H1 (cell line): ENCODE measurements at regions not wholly inside any gene's neighbourhood (a gene's known extent, or its start where the extent isn't known, plus 50 kb on each side); places are given as distances from the start of the nearest gene placed in this dataset.

Experiments used
- CTCF ChIA-PET: fragments of 300-600 bp; sonication (Branson Sonifier 250); formaldehyde crosslinking; loops from one replicate; lab custom pipeline; 2021; ENCODE audit not compliant: partially characterized antibody; lab: Charles Lee
- POLR2A ChIA-PET: fragments of 300-600 bp; sonication (Branson Sonifier 250); formaldehyde crosslinking; loops from one replicate; lab custom pipeline; 2021; ENCODE audit warnings: inconsistent platforms; ENCODE audit not compliant: partially characterized antibody; lab: Charles Lee
- DNase-seq, 2 experiments: peaks; one replicate each; pipeline versions ENCODE4 v3.0.0 to v3.0.0-alpha.2; 2010 to 2022; ENCODE audit warnings: low spot score in 2 of 2, low read depth in 1 of 2, mixed read lengths in 1 of 2
- FAIRE-seq: peaks from 2 replicates; lab custom pipeline; 2011; peaks lifted over from hg19 to GRCh38; lab: Jason Lieb, UNC
- H2AFZ ChIP-seq: 2 replicates; pipeline ENCODE4 v1.8.1; 2012; ENCODE audit warnings: low read length, inconsistent platforms
- H2AK5ac ChIP-seq: 2 replicates; pipeline ENCODE4 v1.6.1; 2013; ENCODE audit warnings: low read depth, low read length
- H2BK120ac ChIP-seq: replicated peaks from 2 replicates; pipeline ENCODE3; 2013; ENCODE audit warnings: low read depth, low read length, inconsistent platforms
- H2BK12ac ChIP-seq: 2 replicates; pipeline ENCODE4 v1.6.1; 2013; ENCODE audit warnings: low read depth, low read length
- H2BK15ac ChIP-seq: 2 replicates; pipeline ENCODE4 v1.6.1; 2013; ENCODE audit warnings: low read length
- H2BK20ac ChIP-seq: 2 replicates; pipeline ENCODE4 v1.6.1; 2013; ENCODE audit warnings: low read length
- H2BK5ac ChIP-seq: 2 replicates; pipeline ENCODE4 v1.6.1; 2013; ENCODE audit warnings: low read depth, low read length
- H3K14ac ChIP-seq: 2 replicates; pipeline ENCODE4 v1.6.1; 2013; ENCODE audit warnings: inconsistent platforms; ENCODE audit not compliant: insufficient read length
- H3K18ac ChIP-seq: 2 replicates; pipeline ENCODE4 v1.6.1; 2013; ENCODE audit warnings: low read length; ENCODE audit errors: extremely low read depth
- H3K23ac ChIP-seq: 2 replicates; pipeline ENCODE4 v1.6.1; 2013; ENCODE audit warnings: inconsistent platforms; ENCODE audit not compliant: insufficient read length
- H3K23me2 ChIP-seq: 2 replicates; pipeline ENCODE4 v1.6.1; 2013; ENCODE audit warnings: low read depth, low read length
- H3K27ac ChIP-seq: 2 replicates; pipeline ENCODE4 v1.6.1; 2011; ENCODE audit warnings: low read depth, low read length, inconsistent platforms
- H3K27me3 ChIP-seq, 4 experiments: replicated peaks in 1 of 4; 1 replicate in 1 of 4; 2 replicates in 3 of 4; pipeline versions ENCODE4 v1.6.1 to v1.8.1; 2011 to 2013; ENCODE audit warnings: low read length in 3 of 4, mild to moderate bottlenecking in 3 of 4, inconsistent platforms in 2 of 4, mixed read lengths in 2 of 4, moderate library complexity in 1 of 4; ENCODE audit not compliant: control insufficient read depth in 3 of 4, insufficient read depth in 3 of 4; ENCODE audit errors: extremely low read depth in 1 of 4
- H3K36me3 ChIP-seq, 4 experiments: 2 replicates each; pipeline versions ENCODE4 v1.6.1 to v1.8.1; 2011 to 2013; ENCODE audit warnings: mild to moderate bottlenecking in 4 of 4, low read length in 3 of 4, moderate library complexity in 2 of 4, control low read depth in 1 of 4, inconsistent platforms in 1 of 4; ENCODE audit not compliant: insufficient read depth in 4 of 4, control insufficient read depth in 2 of 4
- H3K4ac ChIP-seq: replicated peaks from 2 replicates; pipeline ENCODE3; 2013; ENCODE audit warnings: low read length, low read depth, mixed read lengths, inconsistent platforms; ENCODE audit not compliant: insufficient read length
- H3K4me1 ChIP-seq, 4 experiments: replicated peaks in 1 of 4; 1 replicate in 1 of 4; 2 replicates in 3 of 4; pipeline versions ENCODE4 v1.6.1 to v1.8.1; 2011 to 2013; ENCODE audit warnings: low read length in 3 of 4, inconsistent platforms in 2 of 4, mixed read lengths in 1 of 4; ENCODE audit not compliant: insufficient read depth in 4 of 4, control insufficient read depth in 3 of 4
- H3K4me2 ChIP-seq, 2 experiments: 2 replicates each; pipeline versions ENCODE4 v1.6.1 to v1.8.1; 2011 to 2013; ENCODE audit warnings: low read depth in 2 of 2, low read length in 2 of 2, control low read depth in 1 of 2, inconsistent platforms in 1 of 2, mild to moderate bottlenecking in 1 of 2; ENCODE audit not compliant: insufficient read depth in 1 of 2
- H3K4me3 ChIP-seq, 4 experiments: fragments of 200-600, 300-600 bp in 1 of 4; sonication (generic), shearing (Covaris generic), sonication (Bioruptor Twin) in 1 of 4; 2 replicates each; pipeline versions ENCODE4 v1.5.1 to v1.8.1; 2011 to 2016; ENCODE audit warnings: low read length in 4 of 4, low read depth in 3 of 4, control low read depth in 2 of 4, inconsistent platforms in 2 of 4, mild to moderate bottlenecking in 2 of 4, mixed read lengths in 1 of 4, moderate library complexity in 1 of 4; ENCODE audit not compliant: insufficient read depth in 2 of 4; ENCODE audit errors: extremely low read depth in 1 of 4
- H3K56ac ChIP-seq: replicated peaks from 2 replicates; pipeline ENCODE3; 2013; ENCODE audit warnings: low read depth, mild to moderate bottlenecking, mixed read lengths, low read length, inconsistent platforms; ENCODE audit not compliant: insufficient read length
- H3K79me1 ChIP-seq: 2 replicates; pipeline ENCODE4 v1.6.1; 2013; ENCODE audit warnings: low read depth, low read length, control low read depth
- H3K79me2 ChIP-seq, 2 experiments: 2 replicates each; pipeline versions ENCODE4 v1.6.1 to v1.8.1; 2012 to 2013; ENCODE audit warnings: low read length in 2 of 2, mild to moderate bottlenecking in 2 of 2, inconsistent platforms in 1 of 2; ENCODE audit not compliant: insufficient read depth in 2 of 2, control insufficient read depth in 1 of 2
- H3K9ac ChIP-seq, 4 experiments: replicated peaks in 1 of 4; 1 replicate in 1 of 4; 2 replicates in 3 of 4; pipeline versions ENCODE4 v1.6.1 to v1.8.1; 2011 to 2013; ENCODE audit warnings: low read depth in 3 of 4, low read length in 3 of 4, control low read depth in 2 of 4, mild to moderate bottlenecking in 2 of 4, moderate library complexity in 2 of 4, inconsistent platforms in 1 of 4; ENCODE audit errors: extremely low read depth in 1 of 4
- H3K9me3 ChIP-seq, 2 experiments: 2 replicates each; pipeline versions ENCODE4 v1.6.1 to v1.8.1; 2012 to 2013; ENCODE audit warnings: mild to moderate bottlenecking in 2 of 2, moderate library complexity in 2 of 2, control low read depth in 1 of 2, inconsistent platforms in 1 of 2, low read depth in 1 of 2, low read length in 1 of 2, mixed read lengths in 1 of 2; ENCODE audit not compliant: insufficient read depth in 2 of 2
- H4K20me1 ChIP-seq, 2 experiments: replicated peaks in 1 of 2; 2 replicates each; pipeline versions ENCODE3 to v1.8.1; 2011 to 2013; ENCODE audit warnings: inconsistent platforms in 2 of 2, low read length in 2 of 2, mild to moderate bottlenecking in 1 of 2; ENCODE audit not compliant: insufficient read depth in 2 of 2, control insufficient read depth in 1 of 2
- H4K5ac ChIP-seq: 2 replicates; pipeline ENCODE4 v1.6.1; 2013; ENCODE audit warnings: low read length, low read depth, mixed read lengths, inconsistent platforms; ENCODE audit not compliant: insufficient read length
- H4K8ac ChIP-seq: 2 replicates; pipeline ENCODE4 v1.8.0; 2013; ENCODE audit warnings: mild to moderate bottlenecking, moderate library complexity, low read length, inconsistent platforms; ENCODE audit not compliant: insufficient read depth; ENCODE audit errors: extremely low read depth
- H4K91ac ChIP-seq: replicated peaks from 2 replicates; pipeline ENCODE3; 2013; ENCODE audit warnings: low read length, mixed read lengths, inconsistent platforms; ENCODE audit not compliant: insufficient read length
- BACH1 ChIP-seq: IDR thresholded peaks from 2 replicates; pipeline ENCODE4 v1.6.1; 2012; ENCODE audit warnings: low read length, improper control_type of control experiment
- CEBPB ChIP-seq: IDR thresholded peaks from 2 replicates; pipeline ENCODE4 v1.6.1; 2012; ENCODE audit warnings: low read depth, low read length
- CHD2 ChIP-seq: IDR thresholded peaks from 2 replicates; pipeline ENCODE4 v1.6.1; 2012; ENCODE audit warnings: low read length, improper control_type of control experiment
- EGR1 ChIP-seq: IDR thresholded peaks from 2 replicates; pipeline ENCODE4 v1.6.1; 2011; ENCODE audit warnings: low read depth, low read length, borderline replicate concordance
- MAFK ChIP-seq: IDR thresholded peaks from 2 replicates; pipeline ENCODE4 v1.6.1; 2012; ENCODE audit warnings: low read depth, mild to moderate bottlenecking, improper control_type of control experiment, low read length
- POLR2AphosphoS5 ChIP-seq: IDR thresholded peaks from 2 replicates; pipeline ENCODE4 v1.6.1; 2011; ENCODE audit warnings: low read depth, low read length
- RAD21 ChIP-seq, 2 experiments: IDR thresholded peaks in 1 of 2; conservative IDR thresholded peaks in 1 of 2; 2 replicates each; pipeline ENCODE4 v1.6.1; 2011; ENCODE audit warnings: low read depth in 2 of 2, low read length in 2 of 2, improper control_type of control experiment in 1 of 2, inconsistent platforms in 1 of 2, mild to moderate bottlenecking in 1 of 2, moderate library complexity in 1 of 2
- SAP30 ChIP-seq: fragments of 300-600 bp; sonication (generic); IDR thresholded peaks from 2 replicates; pipeline ENCODE4 v1.7.1; 2012; ENCODE audit warnings: low read length, moderate library complexity, mild to moderate bottlenecking, inconsistent platforms; ENCODE audit not compliant: insufficient read depth, insufficient replicate concordance
- SP4 ChIP-seq: IDR thresholded peaks from 2 replicates; pipeline ENCODE4 v1.6.1; 2012; ENCODE audit warnings: low read length, inconsistent platforms
- WGBS, 2 experiments: shearing (Covaris generic) in 1 of 2; methylation state at CpG; one replicate each; pipeline versions ENCODE4 v1.1.6 to v1.1.7; 2013 to 2015; ENCODE audit warnings: low lambda C conversion rate in 2 of 2, mixed read lengths in 2 of 2, inconsistent platforms in 1 of 2, low coverage in 1 of 2, missing lambda C conversion rate in 1 of 2; ENCODE audit not compliant: insufficient replicate concordance in 2 of 2, insufficient coverage in 1 of 2, insufficient read length in 1 of 2; ENCODE audit errors: extremely low coverage in 1 of 2, missing lambda C conversion rate in 1 of 2; 5-methylcytosine and 5-hydroxymethylcytosine counted together

- Histone ChIP-seq H3K79me1 (no peaks in the 10 kb centered on the region), H2AFZ (no peak overlapping the region), H3K27me3 (no peaks in the 10 kb centered on the region), H4K91ac (no peak overlapping the region), H3K27ac (no peak overlapping the region), H2BK15ac (no peak overlapping the region), H3K4ac (no peak overlapping the region), H3K23me2 (no peaks in the 10 kb centered on the region), H4K20me1 (no peaks in the 10 kb centered on the region), H4K5ac (no peak overlapping the region), H3K9me3 (no peaks in the 10 kb centered on the region), H2BK120ac (no peak overlapping the region), H3K4me2 (no peak overlapping the region), H2BK20ac (no peak overlapping the region), H4K8ac (no peak overlapping the region), H2BK5ac (no peak overlapping the region), H3K9ac (no peak overlapping the region), H3K79me2 (no peaks in the 10 kb centered on the region), H2BK12ac (no peak overlapping the region), H3K4me1 (no peaks in the 10 kb centered on the region), H3K23ac (no peak overlapping the region), H2AK5ac (no peak overlapping the region), H3K36me3 (no peaks in the 10 kb centered on the region), H3K14ac (no peak overlapping the region), H3K4me3 (no peak overlapping the region), H3K56ac (no peak overlapping the region), H3K18ac (no peak overlapping the region)
- FAIRE-seq = no peak
- CTCF ChIA-PET = interaction anchor here (0.8 kb wide), 1 partner anchor 14 kb away, joined by 4 read pairs; no protein-coding TSS in a partner anchor
- POLR2A ChIA-PET = no interaction called here
- no peak for TF ChIP-seq POLR2AphosphoS5
- no peak for TF ChIP-seq CEBPB
- TF ChIP-seq MAFK = no peak
- no peak for TF ChIP-seq CHD2
- no peak for TF ChIP-seq RAD21 (IDR thresholded peaks at IDR 0.05 in 1 of 2, conservative IDR thresholded peaks at IDR 0.05 in 1 of 2; ENCODE audit: low read depth in 2 of 2, low read length in 2 of 2)
- TF ChIP-seq SAP30 = no peak
- no peak for TF ChIP-seq BACH1
- no peak for TF ChIP-seq SP4
- TF ChIP-seq EGR1 = no peak
- no peak for DNase-seq
- WGBS, 2 experiments = 72% methylated on average over 2 of the region's 2 CpGs; no CpG with 5 or more reads in 1 of the 2 experiments
These were observed 75.6 kb upstream of the SNCAIP start for GRCh38 chr5:122236270-122237040.
